ENCODE measurements at regions not wholly inside any gene's neighbourhood (a gene's known extent, or its start where the extent isn't known, plus 50 kb on each side); places are given as distances from the start of the nearest gene placed in this dataset.
"Not testable (repeated sequence)": the region's sequence is repeated elsewhere in the genome, so short reads cannot be mapped to it uniquely, and the experiment has no call there.

GRCh38 chr3:137121704-137122314, 164.0 kb downstream of the IL20RB start:
- DNase-seq: no peak

DNA sequence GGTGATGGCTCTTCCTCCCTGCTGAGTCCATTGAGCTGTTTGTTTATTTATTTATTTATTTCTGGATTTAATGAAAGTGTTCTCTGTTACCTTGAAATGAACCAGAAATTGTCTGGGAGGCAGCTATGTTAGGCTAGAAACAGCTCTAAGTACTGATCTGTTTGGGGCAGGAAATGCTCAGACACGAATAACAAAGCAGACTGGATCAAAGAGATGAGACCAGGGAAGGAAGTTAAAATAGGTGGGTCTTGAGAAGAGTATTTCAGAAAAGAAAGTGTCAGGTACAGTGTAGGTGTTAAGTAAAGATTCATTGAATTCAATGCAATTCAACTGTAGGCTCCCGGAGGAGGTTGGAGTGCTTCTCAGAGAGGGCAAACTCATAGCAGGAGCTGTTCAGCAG, 173.3 kb downstream of the IL20RB start:
- DNase-seq: no peak

DNA sequence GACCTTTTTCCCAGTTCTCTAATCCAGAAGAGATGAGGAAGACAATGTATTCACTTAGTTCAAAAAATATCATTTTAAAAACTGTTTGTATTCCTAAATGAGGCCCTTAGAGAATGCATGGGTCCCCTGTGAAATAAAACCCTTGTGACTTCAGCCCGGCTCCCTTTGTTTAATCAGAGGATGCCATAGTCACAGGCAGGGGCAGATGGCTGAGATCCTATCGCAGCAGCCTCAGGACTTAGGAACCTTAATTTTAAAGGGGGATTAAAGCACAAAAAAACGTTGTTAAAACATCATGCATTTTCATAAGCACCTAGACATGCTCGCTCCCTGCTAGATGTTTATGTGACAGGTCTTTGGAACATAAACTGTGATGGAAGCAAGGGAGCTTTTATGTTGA, 176.6 kb downstream of the IL20RB start:
- peak; percentile 44 for DNase-seq

DNA sequence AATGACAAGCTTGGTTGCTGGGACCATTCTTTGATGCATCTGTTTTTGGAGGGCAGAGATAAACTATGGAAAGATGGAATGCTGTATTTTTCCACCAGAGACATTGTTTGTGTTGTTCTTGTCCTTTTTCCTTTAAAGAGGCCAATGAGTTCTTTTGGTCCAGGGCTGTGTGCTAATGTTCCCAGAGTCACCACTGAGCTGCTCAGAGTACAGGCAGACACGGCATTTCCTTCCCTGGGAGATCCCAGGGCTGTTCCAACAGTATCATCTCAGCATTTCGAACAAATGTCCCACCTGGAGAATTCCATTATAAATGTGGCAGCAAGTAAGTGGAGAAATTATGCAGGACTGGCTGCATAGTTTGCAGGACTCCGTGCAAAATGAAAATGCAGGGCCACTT, 190.6 kb downstream of the IL20RB start:
- DNase-seq: no peak

DNA sequence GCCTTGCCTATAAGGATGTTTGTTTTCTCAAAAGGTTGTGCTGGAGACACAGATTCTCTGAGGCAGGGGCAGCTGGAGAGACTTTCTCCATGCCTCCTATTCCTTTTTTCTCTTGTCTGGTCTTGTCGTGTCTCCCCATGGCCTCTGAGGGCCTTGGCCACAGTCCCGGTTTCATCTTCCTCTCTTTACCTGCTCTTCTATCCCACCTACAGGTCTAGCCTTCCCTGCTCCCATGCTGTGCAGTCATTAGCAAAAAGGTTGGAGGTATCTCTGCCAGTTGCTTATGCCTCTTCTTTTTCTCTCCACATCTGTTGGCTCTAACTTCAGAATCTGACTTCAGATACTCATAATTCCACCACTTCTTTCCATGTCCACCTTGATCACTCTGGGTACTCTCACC, 191.1 kb downstream of the IL20RB start:
- no peak for DNase-seq

DNA sequence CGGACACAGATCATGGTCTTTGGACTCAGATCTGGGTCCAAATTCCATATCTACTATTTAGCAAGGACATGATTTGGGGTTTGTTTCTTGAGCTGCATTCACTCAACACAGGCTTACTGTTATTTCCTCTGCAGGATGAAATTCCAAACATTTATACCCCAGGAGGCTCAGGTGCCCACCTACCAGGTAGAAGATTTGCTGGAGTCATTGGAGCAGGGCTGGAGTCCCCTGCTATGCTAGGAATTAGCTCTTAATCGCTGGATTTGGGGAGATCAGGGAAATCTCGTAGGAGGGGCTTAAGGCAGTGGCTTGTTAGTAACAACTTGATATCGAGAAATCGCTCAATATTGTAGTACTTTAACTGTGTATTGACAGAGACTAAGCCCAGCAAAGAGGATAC, 193.0 kb downstream of the IL20RB start:
- DNase-seq: no peak

GRCh38 chr3:137153046-137153445, 195.3 kb downstream of the IL20RB start:
- DNase-seq: not testable (repeated sequence)

GRCh38 chr3:137163241-137163871, 205.6 kb downstream of the IL20RB start:
- DNase-seq: peak; percentile 18

GRCh38 chr3:137163958-137164357, 206.2 kb downstream of the IL20RB start:
- no peak for DNase-seq

- DNase-seq: no peak
These were observed 207.5 kb downstream of the IL20RB start for GRCh38 chr3:137165117-137165806.

- no peak for DNase-seq
These were observed 214.2 kb downstream of the IL20RB start for GRCh38 chr3:137171834-137172603.

DNA sequence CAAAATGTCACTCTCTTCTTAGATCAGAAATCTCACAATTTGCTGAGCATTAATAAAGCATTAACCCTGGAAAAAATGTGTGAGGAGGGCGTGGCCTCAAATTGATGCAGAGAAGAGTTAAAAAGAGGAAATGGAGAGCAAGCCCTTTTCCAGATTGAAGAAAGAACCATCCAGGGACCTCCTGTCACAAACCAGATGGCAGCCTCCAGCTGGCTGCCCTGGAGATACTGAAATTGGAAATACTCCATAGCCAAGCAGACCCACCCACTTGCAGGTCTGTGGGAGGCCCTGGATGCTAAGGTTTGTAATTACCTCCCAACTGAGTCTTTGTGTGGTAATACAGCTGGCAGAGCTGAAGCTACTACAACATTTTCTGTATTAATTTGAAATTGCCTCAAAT, 214.9 kb downstream of the IL20RB start:
- DNase-seq: peak; percentile 83

GRCh38 chr3:137174514-137174913, 216.7 kb downstream of the IL20RB start:
- DNase-seq: no peak

DNA sequence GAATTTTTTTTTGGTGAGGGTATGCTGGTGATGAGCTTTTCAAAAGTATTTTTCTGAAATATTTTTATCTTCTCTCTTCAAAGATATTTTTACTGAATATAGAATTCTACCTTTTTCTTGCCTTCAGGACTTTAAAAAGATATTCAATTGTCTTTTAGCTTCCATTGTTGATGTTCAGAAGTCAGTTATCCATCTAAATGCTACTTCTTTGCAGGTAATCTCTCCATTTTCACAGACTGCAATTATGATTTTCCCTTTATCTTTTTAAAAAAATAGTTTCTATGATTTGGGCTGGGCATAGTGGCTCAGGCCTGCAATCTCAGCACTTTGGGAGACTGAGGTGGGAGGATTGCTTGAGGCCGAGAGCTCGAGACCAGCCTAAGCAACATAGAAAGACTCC, 222.4 kb downstream of the IL20RB start:
- DNase-seq: no peak

- DNase-seq: no peak
These were observed 233.5 kb downstream of the IL20RB start for GRCh38 chr3:137191133-137191923.

- no peak for DNase-seq
These were observed 234.2 kb downstream of the IL20RB start for GRCh38 chr3:137191951-137192350.

- DNase-seq: no peak
These were observed 236.5 kb downstream of the IL20RB start for GRCh38 chr3:137194301-137194700.

DNA sequence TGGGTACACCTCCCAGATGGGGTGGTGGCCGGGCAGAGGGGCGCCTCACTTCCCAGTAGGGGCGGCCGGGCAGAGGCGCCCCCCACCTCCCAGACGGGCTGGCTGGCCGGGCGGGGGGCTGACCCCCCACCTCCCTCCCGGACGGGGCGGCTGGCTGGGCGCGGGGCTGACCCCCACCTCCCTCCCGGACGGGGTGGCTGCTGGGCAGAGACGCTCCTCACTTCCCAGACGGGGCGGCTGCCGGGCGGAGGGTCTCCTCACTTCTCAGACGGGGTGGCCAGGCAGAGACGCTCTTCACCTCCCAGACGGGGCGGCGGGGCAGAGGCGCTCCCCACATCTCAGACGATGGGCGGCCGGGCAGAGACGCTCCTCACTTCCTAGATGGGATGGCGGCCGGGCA, 240.6 kb downstream of the IL20RB start:
- DNase-seq: not testable (repeated sequence)

- no peak for DNase-seq
These were observed 241.9 kb downstream of the IL20RB start for GRCh38 chr3:137199678-137200077.

DNA sequence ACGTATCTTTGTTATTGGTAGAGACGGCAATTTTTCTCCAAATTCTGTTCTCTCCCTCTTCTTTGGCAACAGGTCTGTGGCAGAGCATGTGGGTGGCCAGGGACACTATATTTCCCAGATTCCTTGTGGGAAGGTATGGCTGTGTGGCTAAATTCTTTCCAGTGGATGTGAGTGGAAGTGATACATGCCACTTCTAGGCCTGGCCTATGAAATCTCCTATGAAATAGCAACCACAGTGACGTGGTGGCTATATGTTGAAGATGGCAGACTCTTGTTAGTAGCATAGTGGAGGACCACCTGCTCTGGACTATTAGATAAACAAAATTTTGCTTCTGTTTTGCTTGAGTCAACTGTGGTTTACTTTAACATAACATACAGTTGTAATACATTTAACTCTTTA, 243.3 kb downstream of the IL20RB start:
- DNase-seq: no peak

DNA sequence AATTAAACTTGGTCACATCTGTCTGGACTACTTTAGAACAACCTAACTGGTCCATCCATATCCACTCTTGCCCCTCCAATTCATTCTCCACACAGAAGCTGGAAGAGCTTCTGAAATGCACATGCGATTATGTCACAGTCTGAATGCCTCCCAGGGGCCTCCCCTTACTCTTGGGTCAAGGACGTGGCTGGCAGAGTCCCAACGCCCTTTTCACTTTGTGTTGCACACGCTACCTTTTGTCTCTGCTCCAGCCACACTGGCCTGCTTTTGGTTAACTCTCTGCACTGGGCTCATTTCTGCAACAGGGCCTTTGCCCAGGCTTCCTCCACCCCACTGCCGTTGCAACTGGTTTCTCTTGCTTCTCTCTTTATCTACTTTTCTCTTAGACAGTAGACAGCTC, 245.2 kb downstream of the IL20RB start:
- DNase-seq: no peak

DNA sequence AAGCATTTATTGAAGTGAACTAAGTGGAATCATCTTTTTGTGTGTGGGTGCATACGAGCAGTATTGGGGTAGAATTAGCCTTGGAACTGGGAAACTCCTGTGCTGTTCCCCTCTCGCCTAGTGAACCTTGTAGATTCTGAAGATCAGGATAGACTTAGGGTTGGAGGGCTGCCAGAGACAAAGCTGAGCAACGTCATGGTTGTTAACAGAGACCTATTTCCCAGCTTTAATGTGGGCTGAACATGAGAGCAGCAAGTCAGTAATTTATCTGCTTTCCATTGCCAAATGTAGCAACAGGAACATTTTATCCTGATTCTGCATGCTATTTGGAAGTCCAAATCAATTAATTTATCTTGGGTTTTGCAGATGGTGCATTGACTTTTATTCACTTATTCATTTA, 246.6 kb downstream of the IL20RB start:
- DNase-seq: no peak
